Right renal cortex interstitium (tissue), 3 donors: ENCODE measurements at regions not wholly inside any gene's neighbourhood (a gene's known extent, or its start where the extent isn't known, plus 50 kb on each side); places are given as distances from the start of the nearest gene placed in this dataset.
"Not testable (repeated sequence)": the region's sequence is repeated elsewhere in the genome, so short reads cannot be mapped to it uniquely, and the experiment has no call there.

Experiments used
- DNase-seq, 3 donors: peaks; one replicate each; pipeline ENCODE4 v3.0.0-alpha.2; 2013; ENCODE audit warnings: low read depth in 3 of 3, low spot score in 2 of 3

DNA sequence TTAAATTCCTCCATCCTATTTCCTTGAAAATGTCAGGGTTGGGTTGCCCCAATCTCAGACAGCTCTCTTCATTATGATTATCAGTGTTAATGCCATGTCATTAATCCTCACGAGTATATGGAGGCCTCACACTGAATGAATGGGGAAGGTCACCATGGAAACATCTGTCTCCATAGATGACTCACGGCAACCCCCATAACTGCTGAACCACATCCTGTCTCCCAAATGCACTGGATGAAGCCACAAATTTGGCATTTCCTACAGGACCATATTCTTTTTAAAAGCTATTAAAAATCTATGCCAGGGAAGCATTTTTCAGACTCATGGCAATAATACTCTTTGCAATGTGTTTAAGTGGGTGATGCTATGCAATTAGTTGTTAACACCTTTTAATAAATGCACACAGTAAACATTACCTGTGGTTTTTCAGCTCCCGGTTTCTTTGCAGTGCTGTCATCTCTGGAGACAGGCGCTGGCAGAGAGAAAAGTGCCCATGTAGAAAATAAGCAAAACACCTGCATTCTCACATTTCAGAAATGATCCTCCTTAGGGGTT is 80.1 kb upstream of the PTPRK start:
- DNase-seq, result no peak

DNA sequence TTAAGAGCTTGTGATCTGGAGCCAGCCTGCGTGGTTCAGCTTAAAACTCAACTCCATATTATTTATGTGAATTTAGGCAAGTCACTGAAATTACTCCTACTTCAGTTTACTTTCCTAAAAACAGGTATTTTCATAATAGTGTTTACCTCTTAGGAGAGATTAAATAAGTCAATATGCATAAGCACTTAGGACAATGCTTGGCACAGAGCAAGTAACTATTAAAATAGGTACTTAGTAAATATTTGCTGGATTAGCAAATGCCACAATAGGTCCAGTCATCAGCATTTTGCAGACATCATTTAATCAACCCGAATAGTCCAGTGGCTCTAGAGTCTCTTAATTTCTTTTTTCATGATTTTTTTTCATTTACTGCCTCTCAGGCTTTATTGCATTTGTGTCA is 78.6 kb upstream of the PTPRK start:
- no peak for DNase-seq

DNA sequence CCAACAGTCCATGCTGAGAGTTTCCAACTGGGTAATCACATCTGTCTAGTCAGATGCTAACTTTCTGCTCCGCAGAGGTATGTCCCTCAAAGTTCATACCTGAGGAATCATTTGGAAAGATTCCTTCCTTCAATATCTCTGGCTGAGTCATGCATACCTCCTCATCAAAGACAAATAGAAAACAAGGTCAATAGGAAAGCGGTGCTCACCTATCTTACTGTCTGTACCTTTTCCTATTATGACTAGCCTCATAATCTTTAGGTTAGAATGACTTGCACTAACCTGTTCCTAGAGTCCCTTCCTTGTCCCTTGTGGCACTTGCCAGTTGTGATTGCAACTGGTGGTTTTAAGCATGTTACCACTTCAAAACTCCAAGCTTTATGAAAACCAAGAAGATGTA is 78.2 kb upstream of the PTPRK start:
- no peak for DNase-seq

DNA sequence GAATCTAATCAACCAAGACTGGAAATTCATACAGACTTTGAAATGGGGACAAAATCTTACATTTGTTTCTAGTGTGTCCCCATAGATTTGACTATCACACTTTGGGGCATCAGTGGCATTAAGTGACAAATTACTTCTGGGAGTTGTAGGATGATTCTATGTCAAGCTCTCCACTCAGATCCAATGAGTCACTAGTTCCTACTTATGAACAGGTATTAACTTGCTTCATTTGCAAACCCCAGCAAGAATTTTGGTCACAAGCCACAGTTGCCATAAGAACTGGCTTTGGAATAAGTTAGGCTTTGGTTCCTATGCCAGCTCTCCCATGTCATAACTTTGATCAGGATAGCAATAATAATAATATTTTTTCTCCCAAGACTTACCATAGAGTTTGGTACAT is 77.6 kb upstream of the PTPRK start:
- DNase-seq, result no peak

DNA sequence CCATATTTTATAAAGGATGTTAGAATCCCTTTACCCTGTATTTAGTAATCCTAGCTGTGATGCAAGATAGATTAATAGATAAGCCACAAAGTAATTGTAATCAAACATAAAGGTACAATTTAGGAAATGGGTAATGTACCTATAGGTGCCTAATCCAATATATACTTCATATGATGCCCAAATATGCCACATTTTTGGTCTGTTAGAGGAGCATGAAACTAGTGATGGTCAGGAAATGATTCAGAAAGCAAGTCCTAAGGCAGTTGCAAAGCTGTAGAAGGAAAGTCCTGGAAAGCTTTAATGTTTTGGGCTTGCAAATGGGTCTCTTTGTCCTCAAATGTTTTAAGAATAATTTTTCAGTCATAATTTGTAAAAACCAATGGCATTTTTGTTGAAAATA is 76.6 kb upstream of the PTPRK start:
- DNase-seq, result no peak

DNA sequence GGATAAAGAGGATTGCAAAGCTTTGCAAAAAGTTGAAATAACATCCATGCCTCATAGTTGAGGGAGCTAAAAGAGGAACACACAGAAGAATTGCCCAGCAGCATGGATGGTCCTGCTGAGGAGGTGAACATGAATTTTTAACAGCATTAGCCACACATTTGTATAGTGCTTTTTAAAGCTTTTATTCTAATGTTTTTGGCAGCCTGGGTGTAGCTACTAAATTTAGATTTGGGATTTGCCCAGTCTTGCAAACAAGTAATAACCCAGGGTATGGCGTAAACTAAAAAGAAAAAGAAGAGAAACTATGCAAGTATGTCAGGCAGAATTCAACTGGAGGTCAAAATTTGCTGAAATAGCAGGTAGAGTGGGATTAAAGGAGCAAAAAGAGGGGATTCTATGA is 75.1 kb upstream of the PTPRK start:
- no peak for DNase-seq

DNA sequence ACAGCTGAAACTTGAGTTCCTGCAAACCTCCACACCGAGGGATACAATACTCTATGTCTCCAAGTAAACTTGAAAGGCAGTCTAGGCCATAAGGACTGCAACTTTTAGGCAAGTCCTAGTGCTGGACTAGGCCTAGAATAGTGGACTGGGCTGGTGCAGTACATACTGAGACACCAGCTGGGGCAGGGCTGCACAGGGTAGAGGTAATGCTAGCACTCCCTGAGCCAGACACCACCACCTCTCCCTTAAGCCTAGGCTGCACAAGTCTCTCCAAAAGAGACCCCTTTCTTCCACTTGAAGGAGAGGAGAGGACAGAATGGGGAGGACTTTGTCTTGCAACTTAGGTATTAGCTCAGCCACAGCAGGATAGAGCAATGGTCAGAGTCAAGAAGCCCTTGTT is 65.7 kb upstream of the PTPRK start:
- no peak for DNase-seq

DNA sequence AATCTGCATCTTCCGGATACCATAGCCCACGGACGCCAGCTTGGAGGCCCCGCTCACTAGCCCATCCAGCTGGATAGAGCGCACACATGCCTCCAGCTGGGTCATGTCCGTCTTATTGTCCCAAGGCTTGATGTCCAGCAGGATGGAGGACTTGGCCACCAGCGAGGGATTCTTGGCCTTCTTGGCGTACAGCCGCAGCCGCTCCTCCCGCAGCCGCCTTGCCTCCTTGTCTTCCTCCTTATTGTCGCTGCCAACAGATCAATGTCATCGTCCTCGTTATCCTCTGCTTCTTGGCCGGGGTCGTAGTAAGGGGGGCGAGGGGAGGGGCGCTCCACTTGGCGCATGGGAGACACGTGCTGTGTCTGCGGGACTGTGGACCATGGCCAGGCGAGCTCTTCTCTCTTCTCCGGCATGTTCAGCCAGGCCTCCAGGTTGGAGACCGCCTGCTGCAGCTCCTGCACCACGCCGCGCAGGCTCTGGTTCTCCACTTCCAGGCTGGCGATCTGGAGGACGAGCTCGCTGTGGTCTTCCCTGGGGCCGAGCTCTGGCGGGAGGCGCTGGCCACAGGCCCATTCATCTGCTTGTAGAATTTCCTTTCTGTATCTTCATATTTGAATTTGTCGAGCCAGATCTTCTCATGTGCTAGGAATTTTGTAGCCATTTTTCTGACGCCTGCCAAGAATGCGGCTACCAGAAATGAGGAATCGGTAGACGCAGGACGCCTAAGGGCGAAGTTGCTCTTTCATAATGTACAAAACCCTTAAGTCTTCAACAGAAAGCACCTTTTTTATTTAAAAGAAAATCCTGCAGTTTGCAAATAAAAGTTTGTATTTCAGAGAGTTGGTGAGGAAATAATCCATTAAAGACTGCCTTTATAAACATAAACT is 60.1 kb upstream of the PTPRK start:
- DNase-seq, result no peak

DNA sequence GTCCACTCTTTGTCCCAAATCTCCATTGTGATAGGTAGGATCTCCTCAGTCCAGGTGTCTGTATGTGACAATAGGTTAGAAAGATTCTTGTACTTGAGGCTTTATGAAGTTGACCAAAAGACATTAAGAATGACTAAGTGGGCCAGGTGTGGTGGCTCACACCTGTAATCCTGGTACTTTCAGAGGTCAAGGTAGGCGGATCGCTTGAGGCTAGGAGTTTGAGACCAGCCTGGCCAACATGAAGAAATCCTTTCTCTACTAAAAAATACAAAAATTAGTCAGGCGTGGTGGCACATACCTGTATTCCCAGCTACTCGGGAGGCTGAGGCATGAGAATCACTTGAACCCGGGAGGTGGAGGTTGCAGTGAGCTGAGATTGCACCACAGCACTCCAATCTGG is 54.9 kb upstream of the PTPRK start:
- DNase-seq, result not testable (repeated sequence)

DNA sequence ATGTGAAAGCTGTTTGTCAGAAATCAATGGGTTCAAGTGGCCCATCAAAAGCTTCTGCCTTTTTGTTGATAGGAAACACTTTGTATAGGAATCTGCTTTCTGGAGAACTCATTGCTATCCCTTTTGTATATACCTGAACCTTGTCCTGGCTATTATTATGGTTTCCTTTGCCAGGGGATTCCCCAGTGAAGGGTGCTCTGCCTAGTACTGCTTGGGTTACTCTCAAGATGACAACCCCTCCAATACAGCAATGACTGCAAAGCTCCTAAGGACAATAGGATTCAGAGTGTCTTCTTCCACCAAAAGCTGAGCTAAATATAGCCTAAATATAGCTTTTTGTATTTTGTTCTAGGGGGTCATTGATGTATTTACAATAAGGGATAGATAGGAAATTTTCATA is 54.0 kb upstream of the PTPRK start:
- no peak for DNase-seq

DNA sequence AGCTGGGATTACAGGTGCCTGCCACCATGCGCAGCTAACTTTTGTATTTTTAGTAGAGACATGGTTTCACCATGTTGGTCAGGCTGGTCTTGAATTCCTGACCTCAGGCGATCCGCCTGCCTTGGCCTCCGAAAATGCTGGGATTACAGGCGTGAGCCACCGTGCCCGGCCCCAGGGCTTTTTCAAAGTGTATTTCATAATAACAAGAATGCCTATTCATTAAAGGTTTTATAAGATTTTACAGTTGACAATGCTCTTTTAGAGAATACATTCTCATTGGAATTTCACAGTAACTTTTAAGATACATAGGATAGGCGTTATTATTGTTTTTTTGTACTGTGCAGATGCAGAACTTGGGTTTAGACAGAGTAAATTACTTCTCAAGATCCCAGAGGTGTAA is 52.6 kb upstream of the PTPRK start:
- no peak for DNase-seq

DNA sequence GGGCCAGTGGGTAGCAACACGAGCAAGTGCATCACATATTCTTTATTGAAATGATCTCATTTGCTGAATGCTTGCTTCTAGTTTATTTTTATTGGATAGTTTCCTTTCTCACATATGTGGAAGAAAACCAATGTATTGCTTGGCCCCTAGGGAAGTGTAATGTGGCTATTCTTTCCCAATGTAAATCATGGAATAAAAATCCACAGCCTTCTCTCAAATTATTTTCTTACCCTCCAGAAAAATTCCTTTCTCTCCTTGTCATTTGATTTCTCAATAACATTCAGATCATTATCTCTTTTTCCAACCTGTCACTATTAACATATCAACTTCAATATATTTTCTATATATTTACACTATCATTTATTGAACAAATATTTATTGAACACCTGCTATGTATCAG is 51.9 kb upstream of the PTPRK start:
- no peak for DNase-seq

DNA sequence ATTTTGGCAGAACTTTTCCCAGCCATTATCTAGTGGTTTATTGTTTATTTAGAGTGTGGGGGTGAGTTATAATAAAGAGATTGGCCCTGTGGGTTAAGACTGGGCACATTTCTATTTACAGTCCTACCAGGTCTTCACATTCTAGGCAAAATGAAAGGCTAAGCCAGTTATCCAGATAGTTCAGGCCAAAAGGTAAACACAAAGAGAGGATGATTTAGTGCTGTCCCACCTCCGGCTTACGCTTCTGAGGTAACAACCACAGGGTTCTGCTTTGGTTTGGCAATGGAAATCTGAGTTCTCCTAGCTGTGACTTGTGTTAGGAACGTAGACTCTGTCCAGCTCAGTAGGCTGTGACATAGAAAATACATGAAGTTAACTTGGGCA is 50.3 kb upstream of the PTPRK start:
- no peak for DNase-seq

DNA sequence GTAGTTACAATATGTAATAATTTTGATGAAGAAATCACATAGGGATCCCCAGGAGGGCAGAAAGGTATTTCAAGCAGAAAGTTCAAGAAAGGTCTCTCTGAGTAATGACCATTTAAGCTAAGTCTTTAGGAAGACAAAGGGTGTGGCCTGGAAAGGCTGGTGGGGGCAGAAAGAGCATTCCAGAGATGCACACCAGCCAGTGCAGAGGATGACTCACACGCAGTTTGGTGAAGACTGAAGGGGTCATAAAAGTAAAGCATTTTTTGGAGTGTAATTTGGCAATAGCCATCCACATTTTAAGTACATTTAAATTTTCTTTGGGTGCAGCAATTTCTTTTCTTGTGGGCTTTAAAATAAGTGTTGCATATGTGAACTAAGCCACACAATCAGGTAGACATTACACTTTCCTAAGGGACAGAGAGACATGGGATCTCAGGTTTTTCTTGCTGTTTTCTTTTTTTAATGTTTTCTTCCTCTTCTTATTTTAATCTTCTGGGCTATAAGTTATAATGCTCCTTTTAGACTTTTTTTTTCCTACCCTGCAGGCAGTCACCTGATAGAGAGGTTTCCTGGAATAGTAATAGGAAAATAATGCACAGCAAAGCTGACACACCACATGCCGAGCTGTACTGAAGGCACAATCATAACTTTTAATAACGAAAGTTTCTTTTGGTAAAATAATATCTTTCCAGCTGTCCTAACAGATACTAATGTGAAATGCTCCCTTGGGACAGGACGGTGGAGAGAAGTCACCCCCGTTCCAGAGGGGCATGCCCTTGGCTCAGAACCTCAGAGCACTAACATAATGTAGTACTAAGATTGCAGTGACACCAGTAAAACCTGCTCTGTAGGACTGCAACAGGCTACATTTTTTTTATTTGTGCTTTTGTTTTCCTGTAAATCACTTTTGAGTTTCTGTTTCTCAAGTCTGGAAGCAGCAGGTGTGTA is 49.6 kb upstream of the PTPRK start:
- no peak for DNase-seq
